HG03095 (cell line): ENCODE measurements at regions not wholly inside any gene's neighbourhood (a gene's known extent, or its start where the extent isn't known, plus 50 kb on each side); places are given as distances from the start of the nearest gene placed in this dataset.

Source experiments
- ATAC-seq: cut with Tn5 transposase; IDR thresholded peaks from one replicate; pipeline ENCODE4 v1.9.1; 2021; ENCODE audit warnings: moderate library complexity; ENCODE audit not compliant: unreplicated experiment

- ATAC-seq = no peak
Measured at GRCh38 chr3:102078854-102079808, 229.8 kb downstream of the NFKBIZ start.

GRCh38 chr3:102079809-102080197 is 230.5 kb downstream of the NFKBIZ start:
- no peak for ATAC-seq

GRCh38 chr3:102081572-102082289 is 232.4 kb downstream of the NFKBIZ start:
- no peak for ATAC-seq

GRCh38 chr3:102083473-102083872 is 234.2 kb downstream of the NFKBIZ start:
- ATAC-seq = no peak

- ATAC-seq = no peak
Measured at GRCh38 chr3:102084006-102084405, 234.7 kb downstream of the NFKBIZ start.

GRCh38 chr3:102084704-102085103 is 235.4 kb downstream of the NFKBIZ start:
- ATAC-seq = no peak

- ATAC-seq = no peak
Measured at GRCh38 chr3:102085431-102086176, 236.3 kb downstream of the NFKBIZ start.

- no peak for ATAC-seq
Measured at GRCh38 chr3:102087236-102087635, 237.9 kb downstream of the NFKBIZ start.

- no peak for ATAC-seq
Measured at GRCh38 chr3:102089239-102089638, 239.9 kb downstream of the NFKBIZ start.

- no peak for ATAC-seq
Measured at GRCh38 chr3:102089904-102090720, 240.8 kb downstream of the NFKBIZ start.

- no peak for ATAC-seq
Measured at GRCh38 chr3:102090721-102091045, 241.4 kb downstream of the NFKBIZ start.

GRCh38 chr3:102091358-102091757 is 242.0 kb downstream of the NFKBIZ start:
- no peak for ATAC-seq

GRCh38 chr3:102092617-102093466 is 243.5 kb downstream of the NFKBIZ start:
- ATAC-seq = no peak

- ATAC-seq = no peak
Measured at GRCh38 chr3:102094506-102094905, 245.2 kb downstream of the NFKBIZ start.

GRCh38 chr3:102095383-102095782 is 246.1 kb downstream of the NFKBIZ start:
- ATAC-seq = no peak

- no peak for ATAC-seq
Measured at GRCh38 chr3:102096066-102096465, 246.8 kb downstream of the NFKBIZ start.

- no peak for ATAC-seq
Measured at GRCh38 chr3:102098130-102098885, 249.0 kb downstream of the NFKBIZ start.

GRCh38 chr3:102099913-102100312 is 250.6 kb downstream of the NFKBIZ start:
- ATAC-seq = no peak

GRCh38 chr3:102102394-102102793 is 253.1 kb downstream of the NFKBIZ start:
- ATAC-seq = no peak
